HuH-7 (cell line): ENCODE measurements at regions not wholly inside any gene's neighbourhood (a gene's known extent, or its start where the extent isn't known, plus 50 kb on each side); places are given as distances from the start of the nearest gene placed in this dataset.
A peak's percentile ranks its signal among the peaks of the same experiment; 100 is the strongest.

Source experiments
- DNase-seq: peaks from one replicate; pipeline ENCODE4 v3.0.0; 2011; ENCODE audit warnings: low spot score

DNA sequence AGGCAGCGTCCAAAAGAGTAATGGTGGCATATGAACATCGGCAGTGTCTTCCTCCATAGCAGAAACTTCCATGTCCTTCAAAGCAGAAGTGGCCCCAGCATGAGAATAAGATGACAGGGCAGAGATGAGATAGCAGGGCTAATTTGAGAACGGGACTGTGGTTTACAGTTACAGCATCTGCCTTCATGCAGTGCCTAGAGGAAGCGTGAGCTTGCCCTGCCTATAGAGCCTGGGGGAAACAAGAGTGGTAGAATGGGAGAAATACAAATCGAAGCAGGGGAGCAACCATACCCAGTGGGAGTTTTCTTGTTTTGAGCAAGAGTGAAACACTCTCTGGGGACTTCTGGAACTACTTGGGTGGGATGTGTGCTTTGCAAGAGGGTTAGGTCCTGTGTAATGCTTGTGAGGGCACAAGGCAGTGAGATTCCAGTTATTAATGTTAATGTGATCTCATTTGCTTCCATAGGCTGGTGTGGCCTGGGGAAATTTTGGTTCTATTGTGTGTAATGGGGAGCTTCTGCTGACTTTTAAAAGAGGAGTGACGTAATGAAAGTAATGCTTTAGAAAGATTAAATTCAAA is 616.9 kb downstream of the ZIC1 start:
- no peak for DNase-seq

DNA sequence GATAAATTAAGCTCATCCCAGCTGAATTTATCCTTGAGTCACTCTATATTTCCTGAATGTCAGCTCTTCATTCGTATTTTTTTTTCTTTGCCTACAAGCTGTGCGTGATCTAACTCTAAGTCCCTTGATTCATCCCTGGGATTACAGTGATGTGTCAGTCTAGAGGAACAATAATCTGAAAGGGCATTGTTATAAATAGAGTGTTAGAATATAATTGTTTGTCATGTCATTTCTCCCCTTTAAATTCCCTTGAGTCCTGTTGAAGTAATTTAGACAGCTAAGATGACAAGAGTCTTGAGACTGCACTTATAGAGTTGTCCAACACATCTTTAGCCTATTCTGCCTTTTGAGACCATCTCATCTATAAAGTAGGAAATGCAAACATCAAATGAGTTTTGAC is 621.8 kb downstream of the ZIC1 start:
- DNase-seq = no peak

DNA sequence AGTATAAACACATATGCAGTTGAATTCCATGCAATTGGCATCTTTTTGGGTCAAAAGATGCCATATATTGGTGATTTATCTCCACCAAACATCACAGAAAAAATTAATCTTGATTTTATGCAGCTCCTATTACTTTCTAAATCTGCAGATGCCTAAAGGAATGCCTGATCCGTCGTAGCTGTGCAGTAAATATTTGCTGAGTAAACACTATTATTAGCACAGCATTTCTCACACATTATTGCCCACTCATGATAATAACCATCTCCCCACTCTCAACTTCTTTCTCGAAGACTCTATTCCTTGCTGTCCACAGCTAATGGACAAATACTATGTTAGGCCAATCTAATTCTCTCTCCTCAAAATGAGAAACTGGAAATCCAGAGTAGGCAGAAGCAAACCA is 625.2 kb downstream of the ZIC1 start:
- no peak for DNase-seq

DNA sequence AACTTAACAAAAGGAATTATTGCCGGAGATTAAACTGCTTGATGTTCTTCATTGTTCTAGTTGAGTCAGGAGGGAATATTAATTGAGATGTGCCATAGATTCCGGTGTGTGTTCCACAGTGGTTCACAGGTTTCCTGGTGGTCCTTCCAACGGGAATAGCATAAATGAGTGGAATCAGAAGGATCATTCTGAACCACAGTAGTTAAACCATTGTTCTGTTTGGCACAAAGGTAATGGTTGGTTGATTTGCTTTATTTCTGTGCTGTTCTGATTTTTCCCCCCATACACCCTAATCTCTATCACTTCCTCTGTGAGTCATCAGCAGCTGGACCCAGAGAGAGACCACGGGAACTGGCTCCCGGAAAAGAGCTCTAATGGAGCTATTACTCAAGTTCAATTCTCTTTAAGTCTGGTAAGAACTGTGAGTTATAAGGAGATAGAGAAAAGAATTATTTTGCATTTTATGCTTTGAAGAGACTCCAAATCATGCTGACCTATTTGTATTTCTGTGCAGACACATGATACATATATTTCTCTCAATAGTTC is 627.2 kb downstream of the ZIC1 start:
- DNase-seq = no peak

DNA sequence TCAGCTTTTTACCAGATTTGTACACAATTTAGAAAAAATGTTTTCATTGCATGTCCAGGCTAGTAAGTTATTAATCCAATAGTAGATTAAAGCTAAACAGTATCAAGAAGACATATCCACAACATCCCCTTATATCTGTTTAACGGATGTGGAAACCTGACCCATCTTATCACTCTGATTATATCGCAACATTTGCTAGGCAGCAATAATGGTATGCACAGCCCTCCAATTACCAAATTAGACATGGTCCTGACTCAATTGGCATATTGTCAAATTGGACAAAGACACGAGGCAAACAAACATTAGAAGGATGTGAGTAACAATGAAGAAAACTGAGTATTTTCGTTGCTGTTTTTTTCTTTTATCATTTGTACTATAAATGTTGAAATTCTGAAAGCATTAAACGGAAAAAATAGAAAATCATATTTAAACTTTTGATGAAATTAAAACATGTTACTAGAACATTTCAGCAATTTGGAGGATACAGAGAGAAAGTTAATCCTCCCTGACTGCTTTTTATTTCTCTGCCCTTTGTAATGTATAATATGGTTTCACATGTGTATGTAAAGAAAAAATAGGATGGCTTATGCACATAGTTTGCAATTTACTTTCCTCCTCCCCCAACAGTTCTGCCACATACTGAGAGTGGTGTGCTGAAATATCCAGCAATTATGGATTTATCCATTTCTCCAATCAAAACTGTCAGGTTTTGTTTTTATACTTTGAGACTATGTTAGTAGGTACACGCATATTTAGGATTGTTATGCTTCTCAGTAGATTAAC is 633.7 kb downstream of the ZIC1 start:
- no peak for DNase-seq

DNA sequence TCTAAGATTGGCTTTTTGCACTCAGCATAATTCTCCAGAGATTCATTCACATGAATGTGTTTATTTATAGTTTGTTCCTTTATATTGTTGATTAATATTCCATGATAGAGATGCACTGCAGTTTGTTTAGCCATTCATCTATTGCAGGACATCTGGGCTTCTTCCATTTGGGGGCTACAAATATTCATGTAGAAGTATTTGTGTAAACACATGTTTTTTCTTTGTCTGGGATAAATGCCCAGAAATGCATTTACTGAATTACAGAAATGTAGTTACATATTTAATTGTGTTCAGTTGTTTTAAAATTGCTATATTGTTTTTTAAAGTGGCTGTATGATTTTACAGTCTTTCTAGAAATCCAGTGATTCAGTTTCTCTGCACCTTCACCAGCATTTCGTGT is 635.0 kb downstream of the ZIC1 start:
- no peak for DNase-seq

DNA sequence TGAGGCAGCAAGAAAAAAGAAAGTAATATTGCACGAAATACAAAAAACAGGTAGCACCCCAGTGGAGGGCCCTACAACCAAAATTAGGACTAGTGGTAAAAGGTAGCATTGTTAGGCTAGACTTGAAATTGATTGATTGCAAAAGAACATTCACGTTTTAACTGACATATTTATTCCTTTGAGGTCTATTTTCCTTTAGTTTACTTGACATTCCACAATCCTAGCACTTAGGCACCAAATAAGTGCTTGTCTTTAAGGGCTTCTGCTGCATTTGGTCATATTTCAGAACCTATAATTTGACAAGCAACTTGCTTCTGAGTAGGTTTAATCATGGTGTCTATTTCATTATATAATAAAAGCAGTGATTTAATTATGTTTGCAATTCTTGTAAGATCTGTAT is 642.7 kb upstream of the AGTR1 start:
- no peak for DNase-seq

DNA sequence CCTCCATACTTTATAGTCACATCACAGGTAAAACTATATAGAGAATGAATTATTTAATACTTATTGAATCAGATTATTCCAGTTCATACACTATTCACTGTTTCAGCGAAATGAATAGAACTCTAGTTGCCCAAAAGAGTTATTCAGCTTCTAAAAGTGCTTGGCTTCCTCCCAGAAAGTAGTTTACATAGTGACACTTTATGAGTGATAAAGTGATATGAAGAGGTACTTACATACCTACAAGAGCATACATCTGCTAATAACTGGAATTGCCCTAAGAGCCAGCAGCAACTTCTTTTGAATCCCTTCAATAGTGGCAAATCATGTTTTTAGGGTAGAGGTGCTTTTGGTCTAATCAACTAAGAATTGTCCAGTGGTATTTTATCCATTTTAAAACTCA is 635.1 kb upstream of the AGTR1 start:
- no peak for DNase-seq

DNA sequence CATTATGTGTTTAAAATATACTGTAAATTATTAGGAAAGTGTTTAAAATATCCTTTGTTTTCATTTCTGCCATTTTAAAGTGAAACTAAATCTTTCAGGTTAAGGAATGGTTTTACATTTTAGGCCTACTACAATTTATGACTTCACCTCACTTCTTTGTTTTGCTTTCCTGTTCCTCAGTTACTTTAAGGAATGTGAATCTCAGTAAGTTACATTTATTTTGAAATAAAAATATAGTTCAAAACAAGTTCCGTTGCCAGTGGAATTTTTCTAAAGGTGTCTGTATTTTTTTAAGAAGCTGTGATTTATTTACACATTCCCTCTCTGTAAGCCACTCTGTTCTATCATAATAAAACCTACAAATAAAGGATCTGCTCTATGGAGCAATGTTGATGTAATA is 630.9 kb upstream of the AGTR1 start:
- no peak for DNase-seq

DNA sequence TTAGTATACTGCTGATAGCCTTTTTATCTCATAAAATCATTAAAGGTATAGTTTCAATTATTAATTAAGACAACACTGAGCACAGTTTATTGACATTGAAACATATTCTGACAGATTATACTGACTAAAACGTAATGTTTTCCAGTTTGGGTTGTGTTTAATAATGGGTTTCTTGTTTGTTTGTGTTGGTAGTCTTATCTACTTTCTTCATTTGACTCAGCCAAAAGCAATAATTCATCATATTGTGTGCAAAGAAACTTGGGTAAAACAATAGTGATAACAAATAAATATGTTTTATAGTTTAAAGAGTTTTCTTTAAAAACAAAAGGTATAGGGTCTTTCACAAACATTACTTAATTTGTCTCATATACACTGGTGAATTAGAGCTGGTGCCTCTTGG is 629.2 kb upstream of the AGTR1 start:
- no peak for DNase-seq

DNA sequence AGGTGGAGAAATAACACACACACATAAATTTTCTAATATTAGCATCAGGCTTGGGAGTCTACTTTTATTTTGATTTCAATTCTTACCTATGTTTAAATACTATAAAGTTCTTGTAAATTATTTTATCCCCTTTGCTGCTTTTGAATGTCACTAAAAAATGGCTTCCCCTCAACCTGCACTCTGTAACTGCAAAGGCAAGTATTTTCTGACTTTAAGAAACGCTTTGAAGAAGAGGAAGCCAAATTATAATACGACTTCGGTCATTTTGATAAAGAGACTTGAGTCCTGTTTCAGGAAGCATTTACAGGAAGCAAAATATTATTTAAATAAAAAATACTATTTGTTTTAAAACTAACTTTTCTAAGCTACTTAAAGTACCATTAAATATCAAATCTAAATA is 627.7 kb upstream of the AGTR1 start:
- DNase-seq = no peak

DNA sequence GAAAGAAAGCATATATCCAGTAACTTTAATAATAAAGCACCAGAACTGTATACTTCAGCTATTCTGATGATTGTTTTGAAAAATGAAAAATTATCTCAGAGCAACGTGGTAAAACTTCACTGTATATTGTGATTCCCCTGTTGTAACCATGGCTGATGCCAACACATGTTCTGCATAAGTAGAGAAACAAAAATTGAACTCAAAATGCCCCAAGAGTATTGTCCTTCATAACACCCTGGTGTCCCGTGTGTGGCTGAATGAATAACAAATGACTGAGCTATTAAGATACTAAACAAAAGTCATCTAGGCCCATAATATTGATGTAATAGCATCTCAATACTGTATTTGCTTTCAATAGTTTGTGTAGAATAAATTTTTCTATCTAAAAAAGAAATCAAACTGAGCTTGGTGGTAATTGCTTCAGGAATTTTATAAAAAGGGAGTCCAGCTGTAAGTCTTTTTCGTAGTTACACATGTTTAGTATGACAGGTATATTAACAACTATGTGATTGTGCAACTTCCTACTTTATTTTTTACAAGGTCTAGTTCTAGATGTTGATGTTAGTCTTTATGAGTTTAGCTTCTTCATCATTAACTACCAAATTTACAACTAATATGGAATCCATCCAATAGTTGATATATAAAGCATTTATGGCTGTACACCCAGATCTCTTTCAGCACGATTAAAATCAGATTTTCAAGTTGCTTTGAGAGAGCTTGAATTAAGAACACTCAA is 623.8 kb upstream of the AGTR1 start:
- DNase-seq = no peak

DNA sequence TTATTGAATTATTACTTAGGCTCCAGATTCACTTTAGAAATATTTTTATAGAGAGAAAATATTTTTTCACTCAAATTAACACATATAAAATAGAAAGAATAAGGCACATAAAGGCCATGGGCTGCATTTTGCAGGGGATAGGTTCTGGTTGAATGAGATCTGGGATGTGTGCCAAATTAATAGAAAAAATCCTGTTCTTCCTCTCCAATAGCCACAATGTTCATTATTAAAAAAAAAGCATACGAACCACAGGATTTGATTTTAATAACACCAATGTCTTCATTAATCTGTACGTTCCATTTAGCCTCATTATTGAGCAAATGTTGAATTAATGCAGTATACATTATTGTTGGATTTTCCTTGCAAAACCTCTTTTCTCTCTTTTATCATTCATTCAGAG is 622.8 kb upstream of the AGTR1 start:
- no peak for DNase-seq

DNA sequence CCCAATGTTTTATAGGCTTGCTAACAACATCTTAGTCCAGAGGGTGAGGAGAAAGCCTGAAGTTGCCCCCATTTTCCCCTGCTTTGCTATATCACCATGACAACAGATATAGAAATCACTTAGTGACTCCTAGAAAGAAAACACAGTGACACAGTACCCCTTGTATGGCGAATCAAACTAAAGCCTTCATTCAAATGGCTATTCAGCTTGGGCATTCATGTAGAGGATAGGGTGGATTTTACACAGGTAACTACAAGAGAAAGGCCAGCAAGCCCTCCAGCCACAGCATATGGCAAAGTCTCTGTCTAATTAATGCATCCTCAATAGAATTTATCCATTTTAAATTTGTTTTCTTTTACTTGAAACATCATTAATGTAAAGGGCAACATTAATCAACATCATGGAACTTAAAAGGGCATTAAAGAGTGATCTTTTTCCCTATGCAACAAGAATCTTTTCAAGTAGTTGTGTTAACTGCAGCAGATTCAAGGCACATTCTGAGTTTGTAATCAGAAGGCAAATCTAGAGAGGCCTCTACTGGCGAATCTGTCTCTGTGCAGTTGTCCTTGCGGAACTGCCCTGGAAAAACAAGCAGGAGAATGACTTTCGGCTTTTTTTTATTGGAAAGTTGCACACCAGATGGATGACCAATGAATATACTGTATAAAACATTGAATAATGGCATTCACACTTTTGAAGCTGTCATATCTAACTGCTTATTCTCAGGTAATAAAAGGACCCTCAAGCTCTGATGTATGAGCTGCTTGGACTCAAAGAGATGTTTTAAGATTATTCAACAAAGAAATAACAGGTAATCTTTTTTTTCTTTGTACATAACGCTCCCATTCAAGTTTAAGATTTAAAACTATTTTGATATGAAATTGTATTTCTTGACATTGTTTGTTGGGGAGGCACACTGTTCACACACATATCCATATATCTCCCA is 621.7 kb upstream of the AGTR1 start:
- peak; percentile 10 for DNase-seq

DNA sequence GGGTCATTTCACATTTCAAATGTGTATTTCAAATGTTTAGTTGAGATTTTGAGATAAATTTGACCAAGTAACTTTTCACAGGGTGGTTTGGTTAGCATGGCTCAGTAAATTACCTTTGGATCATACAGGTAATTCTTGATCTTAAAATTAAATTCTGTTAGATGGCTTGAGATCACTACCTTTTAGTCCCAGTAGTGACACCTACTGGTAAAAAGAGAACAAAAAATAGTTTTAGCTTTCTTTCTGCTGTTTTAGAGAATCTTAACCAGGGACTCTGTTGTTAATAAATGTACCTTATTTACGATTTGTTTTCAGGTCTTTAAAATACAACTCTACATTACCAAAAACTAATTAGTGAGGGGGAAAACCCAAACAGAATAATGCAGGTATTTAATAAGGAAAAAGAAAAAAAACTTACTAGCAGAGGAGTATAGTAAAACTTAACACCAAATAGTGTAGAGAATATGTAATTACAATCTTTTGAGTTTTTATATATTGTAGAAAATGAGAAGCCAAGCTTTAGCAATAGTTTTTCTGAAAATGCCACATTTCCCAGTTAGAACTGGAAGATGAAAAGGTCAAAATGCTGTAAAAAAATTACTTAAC is 620.3 kb upstream of the AGTR1 start:
- no peak for DNase-seq

DNA sequence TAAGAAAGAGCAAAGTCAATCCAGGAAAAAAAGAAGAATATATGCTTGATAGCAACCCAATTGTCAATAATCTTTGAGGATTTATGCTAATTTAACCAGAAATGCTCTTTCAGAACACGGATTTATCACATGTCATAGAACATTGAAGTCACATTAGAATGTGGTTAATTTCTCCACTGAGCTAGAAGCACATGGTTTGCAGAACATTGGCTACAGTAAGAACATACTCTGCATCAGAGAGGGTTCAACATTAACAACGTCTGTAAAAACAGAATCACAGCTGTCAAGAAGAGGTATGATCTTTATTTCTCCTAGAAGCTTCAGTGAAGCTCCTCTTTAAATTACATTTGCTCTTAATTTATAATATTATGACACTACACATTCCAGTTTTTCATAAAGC is 619.7 kb upstream of the AGTR1 start:
- DNase-seq = no peak

DNA sequence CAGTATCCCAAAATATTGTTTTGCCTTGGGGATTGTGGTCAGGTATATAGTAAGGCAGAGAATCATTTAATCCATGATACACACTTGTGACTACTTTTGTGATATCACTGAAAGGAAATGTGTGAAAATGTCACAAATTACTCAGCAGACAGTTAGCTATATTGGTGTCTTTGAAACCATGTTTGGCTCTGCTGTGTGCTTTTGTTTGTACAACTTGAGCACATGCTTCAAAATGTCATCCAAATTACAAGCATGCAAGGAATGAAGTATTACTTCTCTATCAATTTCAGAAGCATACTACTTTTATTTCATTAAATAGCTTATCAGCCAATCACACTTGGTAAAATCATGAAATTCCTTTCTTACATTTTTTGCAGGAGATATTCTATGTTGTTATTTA is 619.0 kb upstream of the AGTR1 start:
- DNase-seq = no peak

DNA sequence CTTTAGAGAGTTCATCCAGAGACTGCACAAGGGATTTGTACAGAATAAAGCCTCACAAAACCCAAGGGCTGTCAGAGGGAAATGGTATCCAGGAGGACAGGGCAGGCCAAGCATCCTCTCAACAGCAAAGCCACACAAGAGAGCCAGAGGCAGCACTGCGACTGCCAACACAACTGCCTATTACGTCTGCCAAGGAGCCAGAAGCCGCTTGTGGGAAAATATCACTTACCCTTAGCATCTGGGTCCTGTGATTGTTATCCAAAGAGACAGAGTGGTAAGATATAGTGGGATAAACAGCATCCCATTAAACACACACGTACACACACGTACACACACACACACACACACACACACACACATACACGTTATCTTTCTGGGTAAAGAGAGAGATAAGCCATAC is 618.3 kb upstream of the AGTR1 start:
- no peak for DNase-seq

DNA sequence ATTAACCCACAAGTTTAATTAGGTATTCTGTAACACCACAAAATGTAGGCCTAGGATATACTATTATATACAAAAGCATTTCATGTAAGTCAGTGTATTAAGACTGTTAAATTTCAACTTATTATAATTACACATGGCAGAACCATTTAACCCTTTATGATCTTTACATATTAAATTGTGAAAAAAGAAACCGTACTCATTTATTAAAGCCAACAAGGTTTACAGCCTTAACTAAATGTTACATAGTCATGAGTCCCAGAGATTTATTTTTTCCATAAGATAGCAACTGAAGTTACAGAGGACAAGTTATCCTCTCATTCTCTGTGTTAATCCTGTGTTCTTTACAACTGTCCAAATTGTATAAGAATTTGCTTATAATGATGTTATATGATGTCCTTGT is 615.8 kb upstream of the AGTR1 start:
- DNase-seq = no peak

DNA sequence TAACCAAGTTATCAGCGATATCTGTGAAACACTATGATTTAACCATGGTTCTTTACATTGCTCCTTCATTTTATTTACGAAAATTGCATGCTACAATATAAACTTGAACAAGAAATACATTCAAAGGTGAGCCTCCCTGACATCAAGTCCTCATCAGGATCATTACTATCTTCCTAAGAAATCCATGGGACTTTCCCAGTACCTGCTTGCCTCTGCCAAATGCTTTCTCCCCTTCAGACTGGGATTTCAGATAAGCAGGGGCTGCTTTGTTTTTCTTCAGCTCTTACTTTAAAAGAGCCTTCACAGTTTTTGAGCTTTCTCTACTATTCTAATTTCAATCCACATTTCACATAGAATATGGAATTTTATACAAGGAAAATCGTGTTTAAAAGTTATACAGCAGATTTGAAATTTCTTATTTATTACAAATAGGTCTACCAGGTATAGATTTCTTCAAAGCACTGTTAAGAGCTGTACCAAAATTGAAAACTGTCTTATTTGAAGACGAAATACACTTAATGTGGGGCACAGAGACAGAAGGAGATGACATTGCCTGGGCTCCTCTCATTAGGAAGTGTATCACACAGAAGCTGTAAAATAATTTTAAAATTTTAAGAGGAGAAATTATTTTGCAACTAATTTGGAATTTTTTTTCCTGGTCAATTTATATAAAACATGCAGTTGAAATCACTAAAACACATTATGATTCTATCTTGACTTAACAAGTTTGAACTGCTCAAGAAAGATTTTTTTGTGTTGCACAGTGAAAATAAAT is 615.0 kb upstream of the AGTR1 start:
- DNase-seq = no peak
